ENCODE measurements at regions not wholly inside any gene's neighbourhood (a gene's known extent, or its start where the extent isn't known, plus 50 kb on each side); places are given as distances from the start of the nearest gene placed in this dataset.

- no peaks in the 10 kb centered on the region for H4K20me1 ChIP-seq (ENCODE audit: control insufficient read depth, extremely low read depth, insufficient read depth, low read length)
- H3K9ac ChIP-seq (ENCODE audit: insufficient read depth, low read length): no peak overlapping the region
- no peaks in the 10 kb centered on the region for H3K79me2 ChIP-seq (ENCODE audit: control insufficient read depth, insufficient read depth, low read length)
- H3K27ac ChIP-seq (ENCODE audit: insufficient read depth, low read length): no peak overlapping the region
- H3K4me3 ChIP-seq (replicated peaks in 1 of 4; ENCODE audit: control extremely low read depth in 1 of 4, insufficient read depth in 1 of 4, low read depth in 3 of 4, low read length in 4 of 4): no peak overlapping the region
- no peak for DNase-seq (ENCODE audit: low read depth in 2 of 2)
- H3K36me3 ChIP-seq (ENCODE audit: control insufficient read depth, insufficient read depth, low read length): no peaks in the 10 kb centered on the region
- no peak for TF ChIP-seq EZH2 (IDR thresholded peaks at IDR 0.05; ENCODE audit: low read length, missing control alignments)
- TF ChIP-seq CTCF (conservative IDR thresholded peaks at IDR 0.05 in 1 of 2, IDR thresholded peaks at IDR 0.05 in 1 of 2; ENCODE audit: low read depth in 1 of 2, low read length in 2 of 2): no peak
- no peaks in the 10 kb centered on the region for H3K9me3 ChIP-seq (ENCODE audit: control insufficient read depth, insufficient read depth, low read depth, low read length)
- H3K4me2 ChIP-seq (ENCODE audit: extremely low read depth, insufficient read depth, low read length): no peak overlapping the region
- no peak overlapping the region for H2AFZ ChIP-seq (ENCODE audit: low read length)
- H3K27me3 ChIP-seq (ENCODE audit: control insufficient read depth, insufficient read depth, low read length): peaks cover 5% of the 10 kb centered on the region
- H3K4me1 ChIP-seq (ENCODE audit: control insufficient read depth, extremely low read depth, insufficient read depth, low read length): no peaks in the 10 kb centered on the region
These were observed 180.7 kb upstream of the EGFLAM start for GRCh38 chr5:38077652-38078051.

DNA sequence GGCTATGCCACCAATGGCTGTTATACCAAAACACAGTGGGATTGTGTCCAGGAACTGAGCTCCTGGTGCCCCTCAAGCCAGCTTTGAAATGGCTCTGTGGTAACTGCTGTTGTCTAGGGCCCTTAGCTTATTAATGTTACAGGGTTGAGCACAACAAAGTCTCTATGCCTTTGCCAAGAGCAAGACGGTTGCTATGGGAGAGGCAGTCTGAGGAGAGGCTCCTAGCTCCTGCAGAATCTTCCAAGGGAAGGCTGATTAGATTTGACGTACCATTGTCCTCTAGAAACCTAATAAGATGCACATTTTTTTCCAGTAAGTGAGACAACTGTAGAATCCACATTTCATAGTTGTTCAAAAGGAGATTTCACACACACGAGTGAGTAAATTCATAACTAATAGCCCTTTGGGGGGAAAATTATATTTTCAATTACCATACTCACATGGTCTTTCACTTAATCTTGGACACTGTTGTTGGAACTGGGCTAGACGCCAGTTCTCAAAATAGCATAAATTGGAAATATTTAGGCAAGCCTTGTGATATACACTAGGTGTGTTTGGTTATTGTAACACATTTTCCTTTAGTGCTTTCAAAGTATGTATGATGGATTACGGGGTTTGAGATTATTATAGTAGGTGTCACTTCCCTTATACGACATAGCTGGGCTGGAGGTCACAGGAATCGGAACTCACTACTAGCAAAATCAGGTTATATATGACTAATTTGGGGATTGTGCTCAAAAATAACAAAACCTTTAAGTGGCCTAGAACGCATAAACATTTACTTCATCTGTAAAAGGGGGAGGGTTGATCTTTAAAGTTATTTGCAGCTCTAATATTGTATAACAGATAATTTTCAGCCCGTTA, 186.3 kb upstream of the EGFLAM start:
- H3K4me1 ChIP-seq (ENCODE audit: control insufficient read depth, extremely low read depth, insufficient read depth, low read length): no peaks in the 10 kb centered on the region
- no peak overlapping the region for H3K4me2 ChIP-seq (ENCODE audit: extremely low read depth, insufficient read depth, low read length)
- no peak overlapping the region for H3K4me3 ChIP-seq (replicated peaks in 1 of 4; ENCODE audit: control extremely low read depth in 1 of 4, insufficient read depth in 1 of 4, low read depth in 3 of 4, low read length in 4 of 4)
- DNase-seq (ENCODE audit: low read depth in 2 of 2): no peak
- no peaks in the 10 kb centered on the region for H3K27me3 ChIP-seq (ENCODE audit: control insufficient read depth, insufficient read depth, low read length)
- H3K79me2 ChIP-seq (ENCODE audit: control insufficient read depth, insufficient read depth, low read length): no peaks in the 10 kb centered on the region
- TF ChIP-seq EZH2 (IDR thresholded peaks at IDR 0.05; ENCODE audit: low read length, missing control alignments): no peak
- H3K27ac ChIP-seq (ENCODE audit: insufficient read depth, low read length): no peak overlapping the region
- no peak overlapping the region for H3K9ac ChIP-seq (ENCODE audit: insufficient read depth, low read length)
- H3K9me3 ChIP-seq (ENCODE audit: control insufficient read depth, insufficient read depth, low read depth, low read length): no peaks in the 10 kb centered on the region
- no peaks in the 10 kb centered on the region for H4K20me1 ChIP-seq (ENCODE audit: control insufficient read depth, extremely low read depth, insufficient read depth, low read length)
- no peak overlapping the region for H2AFZ ChIP-seq (ENCODE audit: low read length)
- no peaks in the 10 kb centered on the region for H3K36me3 ChIP-seq (ENCODE audit: control insufficient read depth, insufficient read depth, low read length)

DNA sequence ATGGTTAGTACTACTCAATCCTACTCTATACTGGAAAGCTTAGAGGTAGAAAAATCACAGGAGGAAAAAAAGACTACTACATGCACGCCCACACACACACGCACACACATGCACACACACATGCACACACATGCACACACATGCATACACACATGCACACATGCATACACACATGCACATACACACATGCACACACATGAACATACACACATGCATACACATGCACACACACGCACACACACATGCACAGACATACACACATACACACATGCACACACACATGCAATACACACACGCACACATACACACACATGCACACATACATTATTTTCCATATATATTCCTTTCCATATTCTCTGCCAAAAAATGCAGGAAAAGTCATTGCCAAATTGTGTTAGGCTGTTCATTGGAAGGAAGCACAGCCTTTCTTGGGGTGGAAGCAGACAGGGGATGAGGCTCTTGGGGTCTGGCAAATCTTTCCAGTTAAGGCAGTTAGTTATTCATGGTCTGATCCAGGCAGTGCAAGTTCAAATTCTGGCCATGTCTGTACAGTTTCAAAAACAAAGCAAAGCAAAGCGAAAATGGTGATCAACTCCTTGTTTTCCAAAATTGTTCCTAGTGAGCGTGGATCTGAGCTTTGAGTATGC, 187.9 kb upstream of the EGFLAM start:
- no peak for DNase-seq (ENCODE audit: low read depth in 2 of 2)
- Histone ChIP-seq H3K9me3 (ENCODE audit: control insufficient read depth, insufficient read depth, low read depth, low read length) (no peaks in the 10 kb centered on the region), H3K27ac (ENCODE audit: insufficient read depth, low read length) (no peak overlapping the region), H3K4me1 (ENCODE audit: control insufficient read depth, extremely low read depth, insufficient read depth, low read length) (no peaks in the 10 kb centered on the region), H3K4me2 (ENCODE audit: extremely low read depth, insufficient read depth, low read length) (no peak overlapping the region), H3K79me2 (ENCODE audit: control insufficient read depth, insufficient read depth, low read length) (no peaks in the 10 kb centered on the region), H3K4me3 (replicated peaks in 1 of 4; ENCODE audit: control extremely low read depth in 1 of 4, insufficient read depth in 1 of 4, low read depth in 3 of 4, low read length in 4 of 4) (no peak overlapping the region), H4K20me1 (ENCODE audit: control insufficient read depth, extremely low read depth, insufficient read depth, low read length) (no peaks in the 10 kb centered on the region), H3K27me3 (ENCODE audit: control insufficient read depth, insufficient read depth, low read length) (no peaks in the 10 kb centered on the region), H2AFZ (ENCODE audit: low read length) (no peak overlapping the region), H3K9ac (ENCODE audit: insufficient read depth, low read length) (no peak overlapping the region), H3K36me3 (ENCODE audit: control insufficient read depth, insufficient read depth, low read length) (no peaks in the 10 kb centered on the region)
- TF ChIP-seq CTCF (conservative IDR thresholded peaks at IDR 0.05 in 1 of 2, IDR thresholded peaks at IDR 0.05 in 1 of 2; ENCODE audit: low read depth in 1 of 2, low read length in 2 of 2) (no peak), EZH2 (IDR thresholded peaks at IDR 0.05; ENCODE audit: low read length, missing control alignments) (no peak)
